ENCODE measurements at regions not wholly inside any gene's neighbourhood (a gene's known extent, or its start where the extent isn't known, plus 50 kb on each side); places are given as distances from the start of the nearest gene placed in this dataset.

DNA sequence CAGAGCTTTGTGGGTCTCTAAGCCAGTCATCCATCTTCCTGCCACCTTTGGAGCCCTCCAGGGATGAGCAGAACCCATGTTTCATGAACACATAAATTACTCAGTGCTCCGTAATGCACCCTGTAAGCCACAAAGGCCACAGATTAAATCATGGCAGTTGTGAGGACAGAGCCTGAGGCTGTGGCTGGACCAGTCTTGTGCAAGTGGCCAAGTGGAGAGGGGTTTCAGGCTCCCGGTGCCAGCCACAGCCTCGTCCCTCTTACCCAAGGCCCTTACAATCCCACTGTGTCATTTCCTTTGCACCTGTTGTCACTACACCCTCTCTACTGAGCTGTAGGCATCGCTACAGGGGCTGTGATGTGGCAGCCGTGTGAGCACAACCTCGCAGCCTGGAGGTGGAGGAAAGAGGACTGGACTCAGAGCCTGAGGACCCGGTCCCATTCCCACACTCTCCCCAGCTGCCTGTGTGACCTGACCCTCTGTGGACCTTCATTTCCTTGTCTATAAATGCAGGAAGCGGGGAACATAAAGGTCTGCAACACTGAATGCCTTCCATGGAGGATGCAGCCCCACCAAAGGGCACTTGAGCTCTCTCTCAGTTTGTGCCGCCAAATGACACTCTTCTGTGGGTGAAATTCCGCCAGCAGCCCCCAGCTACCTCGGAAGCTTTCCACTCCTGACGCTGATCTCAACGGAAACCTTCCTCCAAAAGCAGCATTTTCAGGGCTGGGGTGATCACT lies 792.0 kb downstream of the UQCRFS1 start:
- TF ChIP-seq SP1 (IDR thresholded peaks at IDR 0.05) (no peak), ZNF384 (IDR thresholded peaks at IDR 0.05) (no peak), CTBP1 (IDR thresholded peaks at IDR 0.05; ENCODE audit: borderline replicate concordance) (no peak), BHLHE40 (IDR thresholded peaks at IDR 0.05; ENCODE audit: borderline replicate concordance) (no peak), FOXK2 (IDR thresholded peaks at IDR 0.05) (no peak), SUZ12 (IDR thresholded peaks at IDR 0.05) (no peak), ELF4 (IDR thresholded peaks at IDR 0.05) (no peak), FOXA1 (IDR thresholded peaks at IDR 0.05) (no peak), FOXM1 (IDR thresholded peaks at IDR 0.05; ENCODE audit: borderline replicate concordance) (no peak), NFRKB (IDR thresholded peaks at IDR 0.05) (no peak), PKNOX1 (IDR thresholded peaks at IDR 0.05) (no peak)
